GM23338 (cell line): ENCODE measurements at regions not wholly inside any gene's neighbourhood (a gene's known extent, or its start where the extent isn't known, plus 50 kb on each side); places are given as distances from the start of the nearest gene placed in this dataset.

ENCODE experiments used
- ATAC-seq: fragments of 200-7000 bp; cut with Tn5 transposase; 3 replicates; pipeline ENCODE4 v1.9.1; 2020
- DNase-seq: peaks from one replicate; pipeline ENCODE4 v3.0.0-alpha.2; 2015; ENCODE audit warnings: low spot score
- H2AFZ ChIP-seq: fragments of 200-600 bp; sonication (generic); 2 replicates; pipeline ENCODE4 v1.8.0; 2016; ENCODE audit warnings: antibody characterized with exemption, mild to moderate bottlenecking, moderate library complexity
- H3F3A ChIP-seq: fragments of 200-600 bp; sonication (generic); replicated peaks from 2 replicates; pipeline ENCODE4 v1.8.0; 2017; ENCODE audit warnings: antibody characterized with exemption, mixed run types, low read depth
- H3K27ac ChIP-seq: fragments of 200-600 bp; sonication (generic); 2 replicates; pipeline ENCODE4 v1.6.1; 2016; ENCODE audit warnings: low read depth
- H3K27me3 ChIP-seq: fragments of 200-600 bp; sonication (generic); 2 replicates; pipeline ENCODE4 v1.8.0; 2016; ENCODE audit warnings: mild to moderate bottlenecking, mixed run types, moderate library complexity; ENCODE audit not compliant: insufficient read depth
- H3K36me3 ChIP-seq: fragments of 200-600 bp; sonication (generic); 2 replicates; pipeline ENCODE4 v1.8.0; 2016; ENCODE audit warnings: mild to moderate bottlenecking; ENCODE audit not compliant: insufficient read depth
- H3K4me1 ChIP-seq: fragments of 200-600 bp; sonication (generic); 2 replicates; pipeline ENCODE4 v1.8.0; 2016; ENCODE audit warnings: mild to moderate bottlenecking, moderate library complexity; ENCODE audit not compliant: insufficient read depth
- H3K4me2 ChIP-seq: fragments of 200-600 bp; sonication (generic); 2 replicates; pipeline ENCODE4 v1.7.1; 2017; ENCODE audit warnings: mixed run types
- H3K4me3 ChIP-seq: fragments of 200-600 bp; sonication (generic); 2 replicates; pipeline ENCODE4 v1.6.1; 2016; ENCODE audit warnings: mixed run types
- H3K79me2 ChIP-seq: fragments of 200-600 bp; sonication (generic); replicated peaks from 2 replicates; pipeline ENCODE4 v1.8.0; 2017; ENCODE audit warnings: mild to moderate bottlenecking; ENCODE audit not compliant: insufficient read depth
- H3K9me2 ChIP-seq: fragments of 200-600 bp; sonication (generic); 2 replicates; pipeline ENCODE4 v1.8.0; 2017; ENCODE audit not compliant: insufficient read depth
- H4K20me1 ChIP-seq: fragments of 200-600 bp; sonication (generic); replicated peaks from 2 replicates; pipeline ENCODE4 v1.8.0; 2017; ENCODE audit warnings: mild to moderate bottlenecking; ENCODE audit not compliant: insufficient read depth
- H3K27ac Mint-ChIP-seq: 2 replicates; pipeline ENCODE4 v1.8.0; 2020; ENCODE audit warnings: inconsistent platforms, mild to moderate bottlenecking, moderate library complexity, mixed read lengths
- H3K27me3 Mint-ChIP-seq: 3 replicates; pipeline ENCODE4 v1.8.0; 2022; ENCODE audit warnings: low read depth, mild to moderate bottlenecking, moderate library complexity, mixed read lengths, inconsistent platforms; ENCODE audit not compliant: insufficient read depth, poor library complexity
- H3K36me3 Mint-ChIP-seq: 3 replicates; pipeline ENCODE4 v1.8.0; 2021; ENCODE audit warnings: low read depth, mild to moderate bottlenecking, inconsistent platforms, moderate library complexity, mixed read lengths
- H3K4me1 Mint-ChIP-seq: 3 replicates; pipeline ENCODE4 v1.8.0; 2020; ENCODE audit warnings: mild to moderate bottlenecking, inconsistent platforms, mixed read lengths
- H3K4me3 Mint-ChIP-seq: 3 replicates; pipeline ENCODE4 v1.8.0; 2021; ENCODE audit warnings: moderate library complexity, mild to moderate bottlenecking, inconsistent platforms, mixed read lengths
- H3K9me3 Mint-ChIP-seq: 3 replicates; pipeline ENCODE4 v1.8.0; 2020; ENCODE audit warnings: moderate library complexity, mild to moderate bottlenecking, inconsistent platforms, mixed read lengths
- CREB1 ChIP-seq: fragments of 250-450 bp; sonication (Bioruptor Pico); IDR thresholded peaks from 2 replicates; pipeline ENCODE4 v1.5.0; 2020; ENCODE audit warnings: low read depth, mild to moderate bottlenecking, moderate library complexity
- EZH2 ChIP-seq: fragments of 200-600 bp; sonication (generic); IDR thresholded peaks from one replicate; pipeline ENCODE4 v1.8.0; 2017; ENCODE audit warnings: antibody characterized with exemption, mild to moderate bottlenecking, low read depth; ENCODE audit not compliant: unreplicated experiment
- EZH2phosphoT487 ChIP-seq: fragments of 200-600 bp; sonication (generic); IDR thresholded peaks from one replicate; pipeline ENCODE4 v1.8.1; 2018; ENCODE audit warnings: antibody characterized with exemption; ENCODE audit not compliant: unreplicated experiment
- JUNB ChIP-seq: IDR thresholded peaks from one replicate; pipeline ENCODE4 v1.6.1; 2016; ENCODE audit warnings: antibody characterized with exemption; ENCODE audit not compliant: unreplicated experiment
- NANOG ChIP-seq: IDR thresholded peaks from 2 replicates; pipeline ENCODE4 v1.6.1; 2016; ENCODE audit warnings: antibody characterized with exemption, borderline replicate concordance
- POLR2AphosphoS5 ChIP-seq: IDR thresholded peaks from 2 replicates; pipeline ENCODE4 v1.6.1; 2016; ENCODE audit warnings: antibody characterized with exemption, low read depth
- REST ChIP-seq: IDR thresholded peaks from one replicate; pipeline ENCODE4 v1.6.1; 2018; ENCODE audit warnings: antibody characterized with exemption; ENCODE audit not compliant: unreplicated experiment
- STAT1 ChIP-seq: IDR thresholded peaks from one replicate; pipeline ENCODE4 v1.6.1; 2016; ENCODE audit warnings: antibody characterized with exemption; ENCODE audit not compliant: unreplicated experiment
- ZNF114 ChIP-seq: fragments of 250-450 bp; sonication (Bioruptor Pico); IDR thresholded peaks from 2 replicates; pipeline ENCODE4 v1.5.0; 2020; ENCODE audit warnings: mild to moderate bottlenecking, moderate library complexity
- ZNF331 ChIP-seq: fragments of 250-450 bp; sonication (Bioruptor Pico); IDR thresholded peaks from 2 replicates; pipeline ENCODE4 v1.5.0; 2020; ENCODE audit warnings: low read depth, mild to moderate bottlenecking, moderate library complexity
- TF ChIP-seq, protein P1 (sequence below): fragments of 250-450 bp; sonication (Bioruptor Pico); IDR thresholded peaks from 2 replicates; pipeline ENCODE4 v1.5.0; 2020; ENCODE audit warnings: mild to moderate bottlenecking, moderate library complexity
- TF ChIP-seq, protein P2 (sequence below), 2 experiments: fragments of 200-600 bp in 1 of 2; sonication (generic) in 1 of 2; conservative IDR thresholded peaks; 2 replicates each; pipeline versions ENCODE4 v1.5.1 to v1.6.1; 2016 to 2017; ENCODE audit warnings: antibody characterized with exemption in 2 of 2, low read depth in 2 of 2, mild to moderate bottlenecking in 2 of 2, moderate library complexity in 1 of 2
- TF ChIP-seq, protein P3 (sequence below): IDR thresholded peaks from 2 replicates; pipeline ENCODE4 v1.6.1; 2016; ENCODE audit warnings: antibody characterized with exemption

GRCh38 chr15:47504624-47505256 lies 212.6 kb upstream of the SEMA6D start:
- TF ChIP-seq ZNF114: no peak
- TF ChIP-seq, protein P1, sequence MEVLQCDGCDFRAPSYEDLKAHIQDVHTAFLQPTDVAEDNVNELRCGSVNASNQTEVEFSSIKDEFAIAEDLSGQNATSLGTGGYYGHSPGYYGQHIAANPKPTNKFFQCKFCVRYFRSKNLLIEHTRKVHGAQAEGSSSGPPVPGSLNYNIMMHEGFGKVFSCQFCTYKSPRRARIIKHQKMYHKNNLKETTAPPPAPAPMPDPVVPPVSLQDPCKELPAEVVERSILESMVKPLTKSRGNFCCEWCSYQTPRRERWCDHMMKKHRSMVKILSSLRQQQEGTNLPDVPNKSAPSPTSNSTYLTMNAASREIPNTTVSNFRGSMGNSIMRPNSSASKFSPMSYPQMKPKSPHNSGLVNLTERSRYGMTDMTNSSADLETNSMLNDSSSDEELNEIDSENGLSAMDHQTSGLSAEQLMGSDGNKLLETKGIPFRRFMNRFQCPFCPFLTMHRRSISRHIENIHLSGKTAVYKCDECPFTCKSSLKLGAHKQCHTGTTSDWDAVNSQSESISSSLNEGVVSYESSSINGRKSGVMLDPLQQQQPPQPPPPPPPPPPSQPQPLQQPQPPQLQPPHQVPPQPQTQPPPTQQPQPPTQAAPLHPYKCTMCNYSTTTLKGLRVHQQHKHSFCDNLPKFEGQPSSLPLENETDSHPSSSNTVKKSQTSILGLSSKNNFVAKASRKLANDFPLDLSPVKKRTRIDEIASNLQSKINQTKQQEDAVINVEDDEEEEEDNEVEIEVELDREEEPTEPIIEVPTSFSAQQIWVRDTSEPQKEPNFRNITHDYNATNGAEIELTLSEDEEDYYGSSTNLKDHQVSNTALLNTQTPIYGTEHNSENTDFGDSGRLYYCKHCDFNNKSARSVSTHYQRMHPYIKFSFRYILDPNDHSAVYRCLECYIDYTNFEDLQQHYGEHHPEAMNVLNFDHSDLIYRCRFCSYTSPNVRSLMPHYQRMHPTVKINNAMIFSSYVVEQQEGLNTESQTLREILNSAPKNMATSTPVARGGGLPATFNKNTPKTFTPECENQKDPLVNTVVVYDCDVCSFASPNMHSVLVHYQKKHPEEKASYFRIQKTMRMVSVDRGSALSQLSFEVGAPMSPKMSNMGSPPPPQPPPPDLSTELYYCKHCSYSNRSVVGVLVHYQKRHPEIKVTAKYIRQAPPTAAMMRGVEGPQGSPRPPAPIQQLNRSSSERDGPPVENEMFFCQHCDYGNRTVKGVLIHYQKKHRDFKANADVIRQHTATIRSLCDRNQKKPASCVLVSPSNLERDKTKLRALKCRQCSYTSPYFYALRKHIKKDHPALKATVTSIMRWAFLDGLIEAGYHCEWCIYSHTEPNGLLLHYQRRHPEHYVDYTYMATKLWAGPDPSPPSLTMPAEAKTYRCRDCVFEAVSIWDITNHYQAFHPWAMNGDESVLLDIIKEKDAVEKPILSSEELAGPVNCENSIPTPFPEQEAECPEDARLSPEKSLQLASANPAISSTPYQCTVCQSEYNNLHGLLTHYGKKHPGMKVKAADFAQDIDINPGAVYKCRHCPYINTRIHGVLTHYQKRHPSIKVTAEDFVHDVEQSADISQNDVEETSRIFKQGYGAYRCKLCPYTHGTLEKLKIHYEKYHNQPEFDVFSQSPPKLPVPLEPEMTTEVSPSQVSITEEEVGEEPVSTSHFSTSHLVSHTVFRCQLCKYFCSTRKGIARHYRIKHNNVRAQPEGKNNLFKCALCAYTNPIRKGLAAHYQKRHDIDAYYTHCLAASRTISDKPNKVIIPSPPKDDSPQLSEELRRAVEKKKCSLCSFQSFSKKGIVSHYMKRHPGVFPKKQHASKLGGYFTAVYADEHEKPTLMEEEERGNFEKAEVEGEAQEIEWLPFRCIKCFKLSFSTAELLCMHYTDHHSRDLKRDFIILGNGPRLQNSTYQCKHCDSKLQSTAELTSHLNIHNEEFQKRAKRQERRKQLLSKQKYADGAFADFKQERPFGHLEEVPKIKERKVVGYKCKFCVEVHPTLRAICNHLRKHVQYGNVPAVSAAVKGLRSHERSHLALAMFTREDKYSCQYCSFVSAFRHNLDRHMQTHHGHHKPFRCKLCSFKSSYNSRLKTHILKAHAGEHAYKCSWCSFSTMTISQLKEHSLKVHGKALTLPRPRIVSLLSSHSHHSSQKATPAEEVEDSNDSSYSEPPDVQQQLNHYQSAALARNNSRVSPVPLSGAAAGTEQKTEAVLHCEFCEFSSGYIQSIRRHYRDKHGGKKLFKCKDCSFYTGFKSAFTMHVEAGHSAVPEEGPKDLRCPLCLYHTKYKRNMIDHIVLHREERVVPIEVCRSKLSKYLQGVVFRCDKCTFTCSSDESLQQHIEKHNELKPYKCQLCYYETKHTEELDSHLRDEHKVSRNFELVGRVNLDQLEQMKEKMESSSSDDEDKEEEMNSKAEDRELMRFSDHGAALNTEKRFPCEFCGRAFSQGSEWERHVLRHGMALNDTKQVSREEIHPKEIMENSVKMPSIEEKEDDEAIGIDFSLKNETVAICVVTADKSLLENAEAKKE (CRISPR knock-in tag): no peak
- no peak for TF ChIP-seq EZH2phosphoT487
- TF ChIP-seq, protein P2, sequence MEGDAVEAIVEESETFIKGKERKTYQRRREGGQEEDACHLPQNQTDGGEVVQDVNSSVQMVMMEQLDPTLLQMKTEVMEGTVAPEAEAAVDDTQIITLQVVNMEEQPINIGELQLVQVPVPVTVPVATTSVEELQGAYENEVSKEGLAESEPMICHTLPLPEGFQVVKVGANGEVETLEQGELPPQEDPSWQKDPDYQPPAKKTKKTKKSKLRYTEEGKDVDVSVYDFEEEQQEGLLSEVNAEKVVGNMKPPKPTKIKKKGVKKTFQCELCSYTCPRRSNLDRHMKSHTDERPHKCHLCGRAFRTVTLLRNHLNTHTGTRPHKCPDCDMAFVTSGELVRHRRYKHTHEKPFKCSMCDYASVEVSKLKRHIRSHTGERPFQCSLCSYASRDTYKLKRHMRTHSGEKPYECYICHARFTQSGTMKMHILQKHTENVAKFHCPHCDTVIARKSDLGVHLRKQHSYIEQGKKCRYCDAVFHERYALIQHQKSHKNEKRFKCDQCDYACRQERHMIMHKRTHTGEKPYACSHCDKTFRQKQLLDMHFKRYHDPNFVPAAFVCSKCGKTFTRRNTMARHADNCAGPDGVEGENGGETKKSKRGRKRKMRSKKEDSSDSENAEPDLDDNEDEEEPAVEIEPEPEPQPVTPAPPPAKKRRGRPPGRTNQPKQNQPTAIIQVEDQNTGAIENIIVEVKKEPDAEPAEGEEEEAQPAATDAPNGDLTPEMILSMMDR (conservative IDR thresholded peaks at IDR 0.05; ENCODE audit: low read depth in 2 of 2): no peak
- no peak for TF ChIP-seq JUNB
- TF ChIP-seq NANOG: no peak
- TF ChIP-seq ZNF331 (CRISPR knock-in tag): no peak
- TF ChIP-seq POLR2AphosphoS5: no peak
- no peak for TF ChIP-seq STAT1
- no peak for TF ChIP-seq EZH2
- TF ChIP-seq, protein P3, sequence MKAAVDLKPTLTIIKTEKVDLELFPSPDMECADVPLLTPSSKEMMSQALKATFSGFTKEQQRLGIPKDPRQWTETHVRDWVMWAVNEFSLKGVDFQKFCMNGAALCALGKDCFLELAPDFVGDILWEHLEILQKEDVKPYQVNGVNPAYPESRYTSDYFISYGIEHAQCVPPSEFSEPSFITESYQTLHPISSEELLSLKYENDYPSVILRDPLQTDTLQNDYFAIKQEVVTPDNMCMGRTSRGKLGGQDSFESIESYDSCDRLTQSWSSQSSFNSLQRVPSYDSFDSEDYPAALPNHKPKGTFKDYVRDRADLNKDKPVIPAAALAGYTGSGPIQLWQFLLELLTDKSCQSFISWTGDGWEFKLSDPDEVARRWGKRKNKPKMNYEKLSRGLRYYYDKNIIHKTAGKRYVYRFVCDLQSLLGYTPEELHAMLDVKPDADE: no peak
- TF ChIP-seq REST: no peak
- no peak for TF ChIP-seq CREB1
- Histone ChIP-seq H4K20me1 (no peaks in the 10 kb centered on the region), H3K4me1 (no peaks in the 10 kb centered on the region), H3K27ac (no peak overlapping the region), H3K36me3 (no peaks in the 10 kb centered on the region), H3K79me2 (no peaks in the 10 kb centered on the region), H3K4me3 (no peak overlapping the region), H3K27me3 (no peaks in the 10 kb centered on the region), H3F3A (no peaks in the 10 kb centered on the region), H2AFZ (no peak overlapping the region), H3K9me2 (peaks cover 5% of the 10 kb centered on the region; the same call in 1 of the 2 replicates), H3K4me2 (no peak overlapping the region)
- Mint-ChIP-seq H3K4me3 (no peak overlapping the region), H3K9me3 (no peaks in the 10 kb centered on the region), H3K27me3 (peaks cover 3% of the 10 kb centered on the region), H3K36me3 (no peaks in the 10 kb centered on the region), H3K27ac (no peak overlapping the region; the same call in 1 of the 2 replicates), H3K4me1 (no peaks in the 10 kb centered on the region)
- ATAC-seq (no peak), DNase-seq (no peak)
